A673 (cell line): ENCODE measurements at regions not wholly inside any gene's neighbourhood (a gene's known extent, or its start where the extent isn't known, plus 50 kb on each side); places are given as distances from the start of the nearest gene placed in this dataset.
A peak's percentile ranks its signal among the peaks of the same experiment; 100 is the strongest.
"Not testable (repeated sequence)": the region's sequence is repeated elsewhere in the genome, so short reads cannot be mapped to it uniquely, and the experiment has no call there.

Experiments used
- BruUV-seq: library from RNA; stranded (reverse); fragments of 400-500 nt; replicated peaks from 2 replicates; lab custom pipeline; 2021; lab: Mats Ljungman, UMichigan
- CTCF ChIA-PET: fragments of 300-600 bp; sonication (Branson Sonifier 250); formaldehyde crosslinking; loops from one replicate; lab custom pipeline; 2022; ENCODE audit warnings: antibody characterized with exemption; lab: Charles Lee
- POLR2A ChIA-PET: fragments of 300-600 bp; sonication (Branson Sonifier 250); formaldehyde crosslinking; loops from one replicate; lab custom pipeline; 2022; ENCODE audit warnings: antibody characterized with exemption; ENCODE audit not compliant: low non-redundant PET; lab: Charles Lee
- DNase-seq: peaks from one replicate; pipeline ENCODE4 v3.0.0-alpha.2; 2015; ENCODE audit warnings: low spot score
- H3K27ac ChIP-seq: fragments of 200-600 bp; sonication (generic); 2 replicates; pipeline ENCODE4 v1.5.1; 2016; ENCODE audit warnings: mixed run types, low read depth, mild to moderate bottlenecking, mixed read lengths, antibody characterized with exemption, low read length; ENCODE audit not compliant: poor library complexity, severe bottlenecking
- H3K27me3 ChIP-seq: fragments of 200-600 bp; sonication (generic); replicated peaks from 2 replicates; pipeline ENCODE4 v1.6.1; 2017; ENCODE audit warnings: mixed run types, low read depth, mild to moderate bottlenecking, mixed read lengths, antibody characterized with exemption, low read length; ENCODE audit not compliant: insufficient read depth, poor library complexity
- H3K36me3 ChIP-seq: fragments of 200-600 bp; sonication (generic); 2 replicates; pipeline ENCODE4 v1.6.1; 2016; ENCODE audit warnings: mixed run types, mild to moderate bottlenecking, mixed read lengths, antibody characterized with exemption, low read length; ENCODE audit not compliant: insufficient read depth, poor library complexity, severe bottlenecking
- H3K4me1 ChIP-seq: fragments of 200-600 bp; sonication (generic); 2 replicates; pipeline ENCODE4 v1.6.1; 2017; ENCODE audit warnings: mixed run types, mild to moderate bottlenecking, mixed read lengths, antibody characterized with exemption, low read length; ENCODE audit not compliant: insufficient read depth, poor library complexity, severe bottlenecking
- H3K4me3 ChIP-seq: fragments of 200-600 bp; sonication (generic); 2 replicates; pipeline ENCODE4 v1.5.1; 2016; ENCODE audit warnings: low read depth, mixed run types, mild to moderate bottlenecking, mixed read lengths, low read length; ENCODE audit not compliant: poor library complexity, severe bottlenecking
- H3K9me3 ChIP-seq: fragments of 200-600 bp; sonication (generic); 2 replicates; pipeline ENCODE4 v1.6.1; 2016; ENCODE audit warnings: mixed run types, low read depth, mild to moderate bottlenecking, mixed read lengths, antibody characterized with exemption, low read length; ENCODE audit not compliant: poor library complexity, severe bottlenecking
- intact Hi-C: fragments of 100-400 bp; cut with micrococcal nuclease; formaldehyde crosslinking; loops from one replicate; pipeline ENCODE4 v1.10.0; 2022; ENCODE audit not compliant: unreplicated experiment
- TF ChIP-seq, protein P1 (sequence below): fragments of 300-800, 200-600 bp; sonication (generic); conservative IDR thresholded peaks from 2 replicates; pipeline ENCODE4 v1.5.1; 2017; ENCODE audit warnings: low read depth, mild to moderate bottlenecking, antibody characterized with exemption, low read length, moderate library complexity, mixed read lengths

DNA sequence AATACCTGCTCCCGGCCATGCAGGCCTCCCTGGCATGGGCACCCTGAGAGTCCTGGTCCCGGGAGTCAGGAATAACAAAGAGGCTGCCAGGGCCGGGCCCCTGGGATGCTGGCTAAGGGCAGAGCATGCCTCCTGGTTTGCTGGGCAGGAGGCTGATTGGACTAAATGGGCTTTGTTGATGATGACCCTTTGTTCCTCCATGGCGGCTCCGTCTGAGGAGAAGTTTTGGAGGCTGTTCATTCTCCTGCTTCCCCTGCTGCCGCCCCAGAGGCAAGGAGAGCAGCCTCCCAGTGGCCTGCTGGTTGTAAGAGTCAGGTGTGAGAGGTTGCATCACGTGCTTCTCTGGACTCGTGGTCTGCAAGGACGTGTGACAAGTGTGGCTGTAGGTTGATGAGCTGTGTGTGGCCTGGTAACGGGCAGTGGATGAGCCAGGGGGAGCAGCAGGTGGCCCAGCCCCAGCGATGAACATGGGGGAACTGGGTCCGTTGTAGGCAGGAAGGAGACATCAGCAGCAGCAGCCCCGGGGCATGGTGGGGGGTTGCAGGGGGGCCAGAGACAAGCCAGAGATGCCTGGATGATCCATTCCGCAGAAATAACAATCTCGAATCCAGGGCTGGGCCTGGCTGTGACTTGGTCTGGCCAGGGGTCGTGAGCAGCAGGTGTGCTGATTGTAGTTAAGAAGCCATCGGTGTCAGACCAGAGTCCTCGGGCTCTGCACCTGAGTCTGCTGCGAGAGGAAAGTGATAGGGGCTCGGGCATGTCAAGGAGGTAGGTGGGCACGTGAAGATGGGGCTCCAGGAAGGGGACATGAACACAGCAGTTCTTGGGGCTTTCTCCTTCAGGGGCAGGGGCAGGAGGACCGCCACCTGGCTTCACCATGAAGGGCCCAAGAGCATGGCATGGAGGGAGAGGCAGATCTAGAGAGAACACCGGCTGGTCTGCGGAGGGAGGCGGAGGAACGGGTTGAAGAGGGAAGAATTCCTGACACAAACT, 101.4 kb downstream of the TNFRSF13B start:
- H3K9me3 ChIP-seq: no peaks in the 10 kb centered on the region
- CTCF ChIA-PET: no interaction called here
- intact Hi-C loops: no loop called here
- no peaks in the 10 kb centered on the region for H3K27me3 ChIP-seq
- TF ChIP-seq, protein P1, sequence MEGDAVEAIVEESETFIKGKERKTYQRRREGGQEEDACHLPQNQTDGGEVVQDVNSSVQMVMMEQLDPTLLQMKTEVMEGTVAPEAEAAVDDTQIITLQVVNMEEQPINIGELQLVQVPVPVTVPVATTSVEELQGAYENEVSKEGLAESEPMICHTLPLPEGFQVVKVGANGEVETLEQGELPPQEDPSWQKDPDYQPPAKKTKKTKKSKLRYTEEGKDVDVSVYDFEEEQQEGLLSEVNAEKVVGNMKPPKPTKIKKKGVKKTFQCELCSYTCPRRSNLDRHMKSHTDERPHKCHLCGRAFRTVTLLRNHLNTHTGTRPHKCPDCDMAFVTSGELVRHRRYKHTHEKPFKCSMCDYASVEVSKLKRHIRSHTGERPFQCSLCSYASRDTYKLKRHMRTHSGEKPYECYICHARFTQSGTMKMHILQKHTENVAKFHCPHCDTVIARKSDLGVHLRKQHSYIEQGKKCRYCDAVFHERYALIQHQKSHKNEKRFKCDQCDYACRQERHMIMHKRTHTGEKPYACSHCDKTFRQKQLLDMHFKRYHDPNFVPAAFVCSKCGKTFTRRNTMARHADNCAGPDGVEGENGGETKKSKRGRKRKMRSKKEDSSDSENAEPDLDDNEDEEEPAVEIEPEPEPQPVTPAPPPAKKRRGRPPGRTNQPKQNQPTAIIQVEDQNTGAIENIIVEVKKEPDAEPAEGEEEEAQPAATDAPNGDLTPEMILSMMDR: no peak
- no peak for DNase-seq
- peaks cover 9% of the 10 kb centered on the region for H3K4me1 ChIP-seq
- no peaks in the 10 kb centered on the region for H3K36me3 ChIP-seq
- no peak overlapping the region for H3K4me3 ChIP-seq
- BruUV-seq: no TSS peak
- POLR2A ChIA-PET: no interaction called here
- H3K27ac ChIP-seq: no peak overlapping the region

DNA sequence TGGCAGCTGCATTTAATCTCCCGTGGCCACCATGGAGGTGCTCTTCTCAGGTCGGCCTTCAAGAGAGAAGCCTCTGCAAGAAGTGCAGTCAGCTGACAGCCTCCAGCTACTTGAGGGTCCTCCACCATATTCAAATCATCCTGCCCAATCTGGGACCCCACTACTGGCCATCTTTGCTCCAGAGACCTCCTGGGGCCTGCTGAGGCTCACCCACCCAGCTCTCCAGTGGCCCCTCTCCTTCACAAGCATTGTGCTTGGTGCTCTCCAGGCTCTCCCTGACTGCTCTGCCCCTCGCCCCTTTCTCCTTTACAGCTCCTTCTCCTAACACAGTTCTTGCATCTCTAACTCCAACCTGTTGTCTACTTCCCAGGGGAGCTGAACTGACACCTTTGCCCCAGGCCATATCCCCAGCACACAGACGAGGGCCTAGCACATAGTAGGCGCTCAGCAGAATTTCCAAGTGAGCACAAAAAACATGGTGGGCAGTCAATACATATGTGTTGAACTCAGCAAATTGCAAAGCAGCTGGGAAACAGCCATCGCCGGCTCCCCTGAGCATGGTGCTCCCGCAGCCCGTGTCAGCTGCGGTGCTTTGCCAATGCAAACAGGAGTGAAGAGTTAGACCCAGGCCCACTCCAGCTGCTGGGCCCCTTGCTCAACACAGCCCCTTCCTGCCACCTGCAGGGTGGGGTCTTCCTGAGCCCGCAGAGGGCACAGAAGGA, 102.2 kb downstream of the TNFRSF13B start:
- H3K36me3 ChIP-seq, BruUV-seq, intact Hi-C loops, DNase-seq, H3K9me3 ChIP-seq, H3K27me3 ChIP-seq, H3K27ac ChIP-seq, H3K4me1 ChIP-seq, POLR2A ChIA-PET, H3K4me3 ChIP-seq: not testable (repeated sequence)
- CTCF ChIA-PET: interaction anchor here (0.5 kb wide), 1 partner anchor 122 kb away, joined by 8 read pairs; no protein-coding TSS in a partner anchor

DNA sequence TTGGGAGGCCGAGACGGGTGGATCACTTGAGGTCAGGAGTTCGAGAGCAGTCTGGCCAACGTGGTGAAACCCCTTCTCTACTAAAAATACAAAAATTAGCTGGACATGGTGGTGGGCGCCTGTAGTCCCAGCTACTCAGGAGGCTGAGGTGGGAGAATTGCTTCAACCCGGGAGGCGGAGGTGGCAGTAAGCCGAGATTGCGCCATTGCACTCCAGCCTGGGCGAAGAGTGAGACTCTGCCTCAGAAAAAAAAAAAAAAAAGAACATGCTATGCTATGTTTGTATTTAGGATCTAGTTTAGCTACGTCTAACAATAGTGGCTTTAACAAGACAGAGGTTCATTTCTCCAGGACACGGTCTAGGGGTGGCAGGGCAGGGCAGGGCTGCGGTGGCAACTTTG, 103.3 kb downstream of the TNFRSF13B start:
- POLR2A ChIA-PET, H3K36me3 ChIP-seq: not testable (repeated sequence)

DNA sequence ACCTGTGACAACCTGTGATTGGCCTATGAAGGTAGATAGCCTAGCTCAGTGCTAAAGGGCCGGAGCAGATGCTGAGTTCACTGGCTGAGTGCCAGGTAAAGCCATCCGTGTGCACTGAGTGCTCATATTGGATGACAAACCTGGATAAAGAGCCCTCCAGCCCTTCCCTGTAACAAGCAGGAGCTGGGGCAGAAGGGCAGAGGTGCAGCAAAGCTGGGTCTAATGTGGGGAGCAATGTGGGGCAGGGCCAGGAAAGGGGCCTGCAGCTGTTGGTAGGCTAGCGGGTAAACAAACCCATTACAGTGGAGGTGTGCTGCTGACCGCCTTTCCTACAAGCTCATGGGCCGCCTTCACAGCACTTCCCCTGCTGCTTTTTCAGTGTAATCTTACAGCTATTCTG, 104.4 kb downstream of the TNFRSF13B start:
- H3K27me3 ChIP-seq, H3K4me1 ChIP-seq, DNase-seq, H3K4me3 ChIP-seq, H3K27ac ChIP-seq, BruUV-seq, H3K36me3 ChIP-seq, POLR2A ChIA-PET, CTCF ChIA-PET, H3K9me3 ChIP-seq, intact Hi-C loops: not testable (repeated sequence)

More for the DNA sequence above, 103.3 kb downstream of the TNFRSF13B start:
- H3K27ac ChIP-seq, BruUV-seq, H3K4me1 ChIP-seq, H3K4me3 ChIP-seq, CTCF ChIA-PET, DNase-seq, H3K27me3 ChIP-seq, intact Hi-C loops, H3K9me3 ChIP-seq: not testable (repeated sequence)

DNA sequence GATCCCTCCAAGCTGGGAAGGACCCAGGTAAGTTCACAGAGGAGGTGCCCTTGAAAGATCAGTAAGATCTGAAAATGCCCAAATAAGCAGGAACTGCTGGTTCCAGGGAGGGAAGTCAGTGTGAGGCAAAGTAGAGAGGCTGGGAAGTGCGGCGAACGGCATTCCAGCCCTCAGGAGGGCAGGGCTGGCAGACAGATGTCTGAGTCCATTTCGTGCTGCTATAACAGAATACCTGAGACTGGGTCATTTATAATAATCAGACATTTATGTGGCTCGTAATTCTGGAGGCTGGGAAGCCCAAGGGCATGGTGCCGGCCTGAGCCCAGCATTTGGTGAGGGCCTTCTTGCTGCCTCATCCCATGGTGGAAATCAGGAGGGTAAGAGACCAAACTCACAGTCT, 105.1 kb downstream of the TNFRSF13B start:
- H3K27me3 ChIP-seq, H3K4me3 ChIP-seq, POLR2A ChIA-PET, BruUV-seq, H3K36me3 ChIP-seq, DNase-seq, H3K4me1 ChIP-seq, intact Hi-C loops, CTCF ChIA-PET, H3K9me3 ChIP-seq: not testable (repeated sequence)
- peak overlapping the region; percentile 16 for H3K27ac ChIP-seq
